GM12878 (cell line): ENCODE measurements at regions not wholly inside any gene's neighbourhood (a gene's known extent, or its start where the extent isn't known, plus 50 kb on each side); places are given as distances from the start of the nearest gene placed in this dataset.

Experiments
- ATAC-seq: fragments of 200-7000 bp; cut with Tn5 transposase; 3 replicates; pipeline ENCODE4 v1.9.1; 2020; ENCODE audit warnings: mild to moderate bottlenecking, moderate library complexity
- BruUV-seq: library from RNA; stranded (reverse); fragments of 400-500 nt; replicated peaks from 2 replicates; lab custom pipeline; 2021; lab: Mats Ljungman, UMichigan
- CTCF ChIA-PET: fragments of 300-600 bp; sonication (Branson Sonifier 250); formaldehyde crosslinking; extraction: SDS; loops from one replicate; lab custom pipeline; 2021; ENCODE audit warnings: inconsistent platforms; lab: Yijun Ruan, JAX
- POLR2A ChIA-PET: fragments of 350-600 bp; formaldehyde crosslinking; extraction: SDS; loops from one replicate; lab custom pipeline; 2021; ENCODE audit warnings: inconsistent platforms; lab: Charles Lee
- RAD21 ChIA-PET: fragments of 300-600 bp; sonication (Branson Sonifier 250); formaldehyde crosslinking; loops from one replicate; lab custom pipeline; 2023; ENCODE audit warnings: antibody characterized with exemption; ENCODE audit not compliant: unreplicated experiment; lab: Charles Lee
- SMC1A ChIA-PET: fragments of 300-600 bp; sonication (Branson Sonifier 250); formaldehyde crosslinking; loops from one replicate; lab custom pipeline; 2023; ENCODE audit not compliant: unreplicated experiment, uncharacterized antibody; lab: Charles Lee
- DNase-seq: peaks from one replicate; pipeline ENCODE4 v3.0.0-alpha.2; 2011; ENCODE audit warnings: low read depth, low spot score
- FAIRE-seq: peaks from 3 replicates; lab custom pipeline; 2011; peaks lifted over from hg19 to GRCh38; lab: Jason Lieb, UNC
- H2AFZ ChIP-seq: 2 replicates; pipeline ENCODE4 v1.6.0; 2011; ENCODE audit warnings: low read depth, low read length, control low read depth; ENCODE audit not compliant: control insufficient read depth
- H3K27ac ChIP-seq: 2 replicates; pipeline ENCODE4 v1.5.1; 2011; ENCODE audit warnings: control low read depth; ENCODE audit not compliant: control insufficient read depth, insufficient read depth
- H3K27me3 ChIP-seq, 2 experiments: replicated peaks in 1 of 2; 2 replicates each; pipeline versions ENCODE4 v1.6.0 to v1.6.1; 2011; ENCODE audit warnings: low read length in 1 of 2; ENCODE audit not compliant: control insufficient read depth in 2 of 2, insufficient read depth in 2 of 2
- H3K36me3 ChIP-seq, 2 experiments: 2 replicates each; pipeline ENCODE4 v1.5.1; 2011; ENCODE audit warnings: low read length in 1 of 2; ENCODE audit not compliant: control insufficient read depth in 2 of 2, insufficient read depth in 2 of 2
- H3K4me1 ChIP-seq: 2 replicates; pipeline ENCODE4 v1.6.1; 2011; ENCODE audit warnings: mild to moderate bottlenecking, low read length, moderate library complexity, mixed read lengths; ENCODE audit not compliant: control insufficient read depth, insufficient read depth
- H3K4me2 ChIP-seq: 2 replicates; pipeline ENCODE4 v1.6.0; 2011; ENCODE audit warnings: control low read depth; ENCODE audit not compliant: control insufficient read depth, insufficient read depth
- H3K4me3 ChIP-seq: fragments of 200-600 bp; sonication (generic); 2 replicates; pipeline ENCODE4 v1.5.1; 2016
- H3K79me2 ChIP-seq: 2 replicates; pipeline ENCODE4 v1.6.0; 2011; ENCODE audit warnings: low read length; ENCODE audit not compliant: control insufficient read depth, insufficient read depth
- H3K9ac ChIP-seq: 2 replicates; pipeline ENCODE4 v1.8.0; 2011; ENCODE audit warnings: low read length, control low read depth, mixed read lengths; ENCODE audit not compliant: control insufficient read depth, insufficient read depth
- H3K9me3 ChIP-seq: replicated peaks from 3 replicates; pipeline ENCODE4 v1.5.1; 2011; ENCODE audit warnings: mild to moderate bottlenecking, low read length; ENCODE audit not compliant: control insufficient read depth, insufficient read depth
- H4K20me1 ChIP-seq: 2 replicates; pipeline ENCODE4 v1.6.0; 2011; ENCODE audit not compliant: control insufficient read depth, insufficient read depth
- BHLHE40 ChIP-seq, 2 experiments: fragments of 450-650 bp in 1 of 2; IDR thresholded peaks; 2 replicates each; pipeline ENCODE4 v1.6.1; 2011 to 2017; ENCODE audit warnings: low read depth in 2 of 2, borderline replicate concordance in 1 of 2, improper control_type of control experiment in 1 of 2, low read length in 1 of 2, mild to moderate bottlenecking in 1 of 2
- KLF5 ChIP-seq: fragments of 450-650 bp; IDR thresholded peaks from 2 replicates; pipeline ENCODE4 v1.6.1; 2014; ENCODE audit warnings: mild to moderate bottlenecking; ENCODE audit not compliant: partially characterized antibody
- MYB ChIP-seq: fragments of 150-350 bp; IDR thresholded peaks from 2 replicates; pipeline ENCODE4 v1.6.1; 2014; ENCODE audit warnings: mild to moderate bottlenecking, low read depth, low read length, borderline replicate concordance
- NFXL1 ChIP-seq: fragments of 450-650 bp; IDR thresholded peaks from 2 replicates; pipeline ENCODE4 v1.6.1; 2017; ENCODE audit warnings: antibody characterized with exemption, mild to moderate bottlenecking, borderline replicate concordance
- NFYA ChIP-seq: IDR thresholded peaks from 2 replicates; pipeline ENCODE4 v1.6.1; 2011; ENCODE audit warnings: low read depth, mild to moderate bottlenecking, low read length, improper control_type of control experiment, borderline replicate concordance
- PBX3 ChIP-seq: IDR thresholded peaks from 2 replicates; pipeline ENCODE4 v1.6.1; 2011; ENCODE audit warnings: mild to moderate bottlenecking, low read depth, low read length, moderate library complexity; ENCODE audit not compliant: insufficient replicate concordance
- REST ChIP-seq: IDR thresholded peaks from 2 replicates; pipeline ENCODE4 v1.6.1; 2012; ENCODE audit warnings: mild to moderate bottlenecking, low read depth, low read length
- SKIL ChIP-seq: fragments of 450-650 bp; IDR thresholded peaks from 2 replicates; pipeline ENCODE4 v1.6.1; 2017; ENCODE audit warnings: mild to moderate bottlenecking, low read depth, inconsistent platforms; ENCODE audit not compliant: poor library complexity, severe bottlenecking
- SP1 ChIP-seq: IDR thresholded peaks from one replicate; pipeline ENCODE4 v1.6.1; 2011; ENCODE audit warnings: low read depth, low read length
- SUZ12 ChIP-seq: fragments of 200-600 bp; sonication (generic); IDR thresholded peaks from one replicate; pipeline ENCODE4 v1.6.1; 2018; ENCODE audit warnings: antibody characterized with exemption, mild to moderate bottlenecking; ENCODE audit not compliant: unreplicated experiment
- YY1 ChIP-seq: IDR thresholded peaks from 2 replicates; pipeline ENCODE4 v1.6.1; 2011; ENCODE audit warnings: low read depth, mild to moderate bottlenecking, low read length
- ZBTB33 ChIP-seq: fragments of 450-650 bp; IDR thresholded peaks from 2 replicates; pipeline ENCODE4 v1.6.1; 2017; ENCODE audit warnings: mild to moderate bottlenecking
- WGBS: methylation state at CpG from one replicate; pipeline ENCODE4 v1.1.6; 2016; ENCODE audit warnings: low lambda C conversion rate; ENCODE audit not compliant: insufficient replicate concordance, insufficient coverage; ENCODE audit errors: missing lambda C conversion rate; 5-methylcytosine and 5-hydroxymethylcytosine counted together
- in situ Hi-C: fragments of 300-500 bp; cut with MboI; formaldehyde crosslinking; loops from 9 replicates; pipeline ENCODE4 v1.14.3; 2018; ENCODE audit warnings: mixed read lengths
- intact Hi-C: fragments of 100-400 bp; cut with micrococcal nuclease; formaldehyde crosslinking; loops from one replicate; pipeline ENCODE4 v1.14.2; 2022; ENCODE audit not compliant: unreplicated experiment

- no peak for TF ChIP-seq NFYA
- TF ChIP-seq, all 136 proteins: peak for 0
These were observed 307.5 kb downstream of the ZNF608 start (continued) for GRCh38 chr5:124438903-124439281.

- Histone ChIP-seq H2AFZ (no peak overlapping the region), H3K4me1 (no peaks in the 10 kb centered on the region), H3K4me2 (no peak overlapping the region), H3K9me3 (no peaks in the 10 kb centered on the region; the same call in 2 of the 3 replicates), H3K36me3 (no peaks in the 10 kb centered on the region), H3K27me3 (no peaks in the 10 kb centered on the region), H3K4me3 (no peak overlapping the region), H4K20me1 (no peaks in the 10 kb centered on the region), H3K9ac (no peak overlapping the region), H3K79me2 (no peaks in the 10 kb centered on the region), H3K27ac (no peak overlapping the region)
- ChIA-PET RAD21 (no interaction called here), POLR2A (no interaction called here), CTCF (no interaction called here), SMC1A (interaction anchor here (0.6 kb wide), 1 partner anchor 665 kb away, joined by 3 read pairs; no protein-coding TSS in a partner anchor)
- in situ Hi-C loops, result no loop called here
- FAIRE-seq, result no peak
- no peak for ATAC-seq
- 57% methylated on average over 14 of the region's 14 CpGs for WGBS
- intact Hi-C loops, result no loop called here
- BruUV-seq, result no TSS peak
- no peak for DNase-seq
- TF ChIP-seq BHLHE40 (IDR thresholded peaks at IDR 0.05; ENCODE audit: borderline replicate concordance in 1 of 2, low read depth in 2 of 2, low read length in 1 of 2) (no peak), SP1 (no peak), SKIL (no peak), REST (no peak), MYB (no peak), YY1 (no peak), ZBTB33 (no peak), PBX3 (no peak), KLF5 (no peak), SUZ12 (no peak), NFXL1 (no peak)
These were observed 308.2 kb downstream of the ZNF608 start for GRCh38 chr5:124438026-124438902.
